CD4-positive, alpha-beta T cell (primary cell): ENCODE measurements at regions not wholly inside any gene's neighbourhood (a gene's known extent, or its start where the extent isn't known, plus 50 kb on each side); places are given as distances from the start of the nearest gene placed in this dataset.

Experiments
- ATAC-seq: fragments of 200-7000 bp; cut with Tn5 transposase; one replicate; pipeline ENCODE4 v1.10.0; 2022; ENCODE audit warnings: mild to moderate bottlenecking; ENCODE audit not compliant: poor library complexity
- CTCF ChIA-PET: fragments of 350-600 bp; sonication (Branson Sonifier 250); formaldehyde crosslinking; loops from one replicate; lab custom pipeline; 2021; ENCODE audit warnings: antibody characterized with exemption, inconsistent platforms; lab: Charles Lee
- POLR2A ChIA-PET: fragments of 350-600 bp; sonication (Branson Sonifier 250); formaldehyde crosslinking; loops from one replicate; lab custom pipeline; 2021; ENCODE audit warnings: antibody characterized with exemption, inconsistent platforms; lab: Charles Lee
- DNase-seq, 14 experiments: peaks; one replicate each; pipeline ENCODE4 v3.0.0-alpha.2; 2013 to 2020; ENCODE audit warnings: mixed read lengths in 2 of 14
- H3K27ac ChIP-seq, 2 donors: one replicate each; pipeline versions ENCODE4 v1.5.1 to v1.7.0; 2013; ENCODE audit warnings: low read length in 2 of 2, low read depth in 1 of 2, mild to moderate bottlenecking in 1 of 2
- H3K27me3 ChIP-seq, 2 experiments: 1 replicate in 1 of 2; 2 replicates in 1 of 2; pipeline versions ENCODE4 v1.6.1 to v1.7.0; 2013; ENCODE audit warnings: low read length in 2 of 2, control low read depth in 1 of 2, mild to moderate bottlenecking in 1 of 2, moderate library complexity in 1 of 2; ENCODE audit not compliant: insufficient read depth in 2 of 2, control insufficient read depth in 1 of 2
- H3K36me3 ChIP-seq: one replicate; pipeline ENCODE4 v1.6.1; 2013; ENCODE audit warnings: low read length, control low read depth; ENCODE audit not compliant: insufficient read depth
- H3K4me1 ChIP-seq: one replicate; pipeline ENCODE4 v1.6.1; 2013; ENCODE audit warnings: low read length, control low read depth; ENCODE audit not compliant: insufficient read depth
- H3K4me3 ChIP-seq: one replicate; pipeline ENCODE4 v1.5.1; 2013; ENCODE audit warnings: mild to moderate bottlenecking, low read length, moderate library complexity
- H3K9me3 ChIP-seq, 2 experiments: 1 replicate in 1 of 2; 2 replicates in 1 of 2; pipeline versions ENCODE4 v1.6.1 to v1.7.0; 2013; ENCODE audit warnings: low read length in 2 of 2, mild to moderate bottlenecking in 2 of 2, control low read depth in 1 of 2, moderate library complexity in 1 of 2; ENCODE audit not compliant: control insufficient read depth in 1 of 2, insufficient read depth in 1 of 2
- H3K27ac Mint-ChIP-seq: one replicate; pipeline ENCODE4 v1.8.0; 2020; ENCODE audit warnings: mixed read lengths
- H3K27me3 Mint-ChIP-seq: one replicate; pipeline ENCODE4 v1.8.0; 2021; ENCODE audit warnings: mixed read lengths
- H3K36me3 Mint-ChIP-seq: one replicate; pipeline ENCODE4 v1.8.0; 2021; ENCODE audit warnings: low read depth, mixed read lengths
- H3K4me1 Mint-ChIP-seq: one replicate; pipeline ENCODE4 v1.8.0; 2021; ENCODE audit warnings: low read depth, mixed read lengths
- H3K4me3 Mint-ChIP-seq: one replicate; pipeline ENCODE4 v1.8.0; 2020; ENCODE audit warnings: mild to moderate bottlenecking, mixed read lengths
- H3K9me3 Mint-ChIP-seq: one replicate; pipeline ENCODE4 v1.8.0; 2020; ENCODE audit warnings: mixed read lengths
- intact Hi-C, 2 experiments: fragments of 100-400 bp; cut with DNase I in 1 of 2; cut with micrococcal nuclease in 1 of 2; formaldehyde crosslinking; loops; one replicate each; pipeline versions ENCODE4 v1.15.1 to v1.9.0; 2023 to 2025; cut with DNase I, micrococcal nuclease
- TF ChIP-seq, protein P1 (sequence below): fragments of 200-600 bp; IDR thresholded peaks from one replicate; pipeline ENCODE4 v1.8.0; 2022; ENCODE audit warnings: antibody characterized with exemption, mild to moderate bottlenecking

DNA sequence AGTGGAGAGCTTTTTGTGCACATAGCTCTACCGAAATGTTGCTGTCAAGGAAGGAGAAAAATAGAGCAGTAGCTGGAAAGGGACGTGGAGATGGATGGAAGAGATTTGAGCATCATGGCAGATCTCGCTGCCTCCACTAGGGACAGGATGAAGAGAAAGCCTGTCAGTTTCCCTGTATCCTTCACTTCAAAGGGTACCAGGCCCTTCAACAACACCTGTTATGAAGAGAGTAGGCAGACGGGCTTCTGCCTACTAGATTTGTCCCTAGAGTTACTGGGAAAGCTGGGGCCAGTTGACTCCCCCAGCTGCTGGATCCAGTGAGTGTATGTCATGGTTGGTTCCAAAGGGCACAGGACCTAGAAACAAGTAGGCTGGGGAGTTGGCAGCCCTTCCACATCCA, 150.8 kb downstream of the TLE3 start:
- H3K27me3 Mint-ChIP-seq: no peaks in the 10 kb centered on the region
- H3K9me3 Mint-ChIP-seq: no peaks in the 10 kb centered on the region
- H3K27ac ChIP-seq: no peak overlapping the region
- H3K4me3 ChIP-seq: no peak overlapping the region
- no peaks in the 10 kb centered on the region for H3K4me1 Mint-ChIP-seq
- no peak for ATAC-seq
- no peaks in the 10 kb centered on the region for H3K36me3 ChIP-seq
- TF ChIP-seq, protein P1, sequence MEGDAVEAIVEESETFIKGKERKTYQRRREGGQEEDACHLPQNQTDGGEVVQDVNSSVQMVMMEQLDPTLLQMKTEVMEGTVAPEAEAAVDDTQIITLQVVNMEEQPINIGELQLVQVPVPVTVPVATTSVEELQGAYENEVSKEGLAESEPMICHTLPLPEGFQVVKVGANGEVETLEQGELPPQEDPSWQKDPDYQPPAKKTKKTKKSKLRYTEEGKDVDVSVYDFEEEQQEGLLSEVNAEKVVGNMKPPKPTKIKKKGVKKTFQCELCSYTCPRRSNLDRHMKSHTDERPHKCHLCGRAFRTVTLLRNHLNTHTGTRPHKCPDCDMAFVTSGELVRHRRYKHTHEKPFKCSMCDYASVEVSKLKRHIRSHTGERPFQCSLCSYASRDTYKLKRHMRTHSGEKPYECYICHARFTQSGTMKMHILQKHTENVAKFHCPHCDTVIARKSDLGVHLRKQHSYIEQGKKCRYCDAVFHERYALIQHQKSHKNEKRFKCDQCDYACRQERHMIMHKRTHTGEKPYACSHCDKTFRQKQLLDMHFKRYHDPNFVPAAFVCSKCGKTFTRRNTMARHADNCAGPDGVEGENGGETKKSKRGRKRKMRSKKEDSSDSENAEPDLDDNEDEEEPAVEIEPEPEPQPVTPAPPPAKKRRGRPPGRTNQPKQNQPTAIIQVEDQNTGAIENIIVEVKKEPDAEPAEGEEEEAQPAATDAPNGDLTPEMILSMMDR: no peak
- no peaks in the 10 kb centered on the region for H3K9me3 ChIP-seq
- H3K4me1 ChIP-seq: no peaks in the 10 kb centered on the region
- H3K36me3 Mint-ChIP-seq: no peaks in the 10 kb centered on the region
- no peaks in the 10 kb centered on the region for H3K27me3 ChIP-seq
- ChIA-PET POLR2A (interaction anchor here (0.6 kb wide), 1 partner anchor 77 kb away, joined by 4 read pairs; no protein-coding TSS in a partner anchor), CTCF (no interaction called here)
- intact Hi-C loops: no loop called here
- no peak for DNase-seq
- no peak overlapping the region for H3K27ac Mint-ChIP-seq
- no peak overlapping the region for H3K4me3 Mint-ChIP-seq

DNA sequence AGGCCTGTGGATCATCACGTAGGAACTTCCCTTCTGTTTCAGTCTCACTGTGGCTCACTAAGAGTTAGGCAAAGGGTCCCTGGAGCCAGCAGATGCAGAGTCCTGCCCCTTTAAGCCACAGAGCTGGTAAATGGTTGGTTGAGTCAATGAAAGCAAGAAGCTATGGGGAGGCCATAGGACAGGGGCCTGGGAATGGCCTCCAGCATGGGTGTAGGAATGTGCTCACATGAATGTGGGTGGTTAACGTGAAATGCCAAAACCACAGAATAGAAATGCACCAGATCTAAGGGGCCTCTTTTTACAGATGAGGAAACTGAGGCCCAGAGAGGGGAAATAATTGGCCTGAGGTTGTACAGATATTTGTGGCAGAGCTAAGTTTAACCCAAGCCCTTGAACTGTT, 150.3 kb downstream of the TLE3 start:
- Histone ChIP-seq H3K36me3 (no peaks in the 10 kb centered on the region), H3K27ac (no peak overlapping the region), H3K27me3 (no peaks in the 10 kb centered on the region), H3K4me1 (no peaks in the 10 kb centered on the region), H3K9me3 (no peaks in the 10 kb centered on the region), H3K4me3 (no peak overlapping the region)
- Mint-ChIP-seq H3K36me3 (no peaks in the 10 kb centered on the region), H3K4me3 (no peak overlapping the region), H3K27ac (no peak overlapping the region), H3K9me3 (no peaks in the 10 kb centered on the region), H3K4me1 (no peaks in the 10 kb centered on the region), H3K27me3 (no peaks in the 10 kb centered on the region)
- CTCF ChIA-PET: no interaction called here
- intact Hi-C loops: no loop called here
- ATAC-seq (no peak), DNase-seq (no peak)
- TF ChIP-seq, protein P1: no peak
- POLR2A ChIA-PET: interaction anchor here (0.6 kb wide), 1 partner anchor 77 kb away, joined by 4 read pairs; no protein-coding TSS in a partner anchor

GRCh38 chr15:69949485-69949884, 148.2 kb downstream of the TLE3 start:
- Mint-ChIP-seq H3K9me3 (no peaks in the 10 kb centered on the region), H3K4me3 (no peak overlapping the region), H3K4me1 (no peaks in the 10 kb centered on the region), H3K27me3 (no peaks in the 10 kb centered on the region), H3K36me3 (no peaks in the 10 kb centered on the region), H3K27ac (no peak overlapping the region)
- ChIA-PET POLR2A (no interaction called here), CTCF (no interaction called here)
- no peak for DNase-seq
- intact Hi-C loops: no loop called here
- Histone ChIP-seq H3K27me3 (no peaks in the 10 kb centered on the region), H3K27ac (no peak overlapping the region), H3K4me1 (no peaks in the 10 kb centered on the region), H3K9me3 (no peaks in the 10 kb centered on the region), H3K36me3 (no peaks in the 10 kb centered on the region), H3K4me3 (no peak overlapping the region)
- no peak for ATAC-seq
- TF ChIP-seq, protein P1: no peak
